ENCODE measurements at regions not wholly inside any gene's neighbourhood (a gene's known extent, or its start where the extent isn't known, plus 50 kb on each side); places are given as distances from the start of the nearest gene placed in this dataset.

GRCh38 chr3:170660139-170660538, 74.3 kb upstream of the SLC7A14 start:
- Histone ChIP-seq H3K9me3 (ENCODE audit: insufficient read depth, low read depth, low read length) (no peaks in the 10 kb centered on the region), H3K79me2 (ENCODE audit: insufficient read depth, low read length) (no peaks in the 10 kb centered on the region), H3K27me3 (ENCODE audit: insufficient read depth, low read length, poor library complexity, severe bottlenecking) (no peaks in the 10 kb centered on the region), H3K4me1 (ENCODE audit: insufficient read depth, low read length, poor library complexity, severe bottlenecking) (peaks cover 7% of the 10 kb centered on the region), H4K20me1 (ENCODE audit: insufficient read depth, low read length, poor library complexity, severe bottlenecking) (no peaks in the 10 kb centered on the region), H3K9ac (ENCODE audit: low read depth, low read length, poor library complexity, severe bottlenecking) (no peak overlapping the region), H3K36me3 (ENCODE audit: insufficient read depth, low read length) (no peaks in the 10 kb centered on the region), H3K4me2 (ENCODE audit: low read depth, low read length, poor library complexity, severe bottlenecking) (peak overlapping the region; percentile 42), H3F3A (ENCODE audit: low read depth) (no peaks in the 10 kb centered on the region), H3K4me3 (ENCODE audit: low read length, poor library complexity, severe bottlenecking) (peak overlapping the region; percentile 20), H3K9me2 (replicated peaks; ENCODE audit: low read depth, low read length) (no peaks in the 10 kb centered on the region), H2AFZ (ENCODE audit: low read length) (no peak overlapping the region)
- TF ChIP-seq EZH2phosphoT487 (IDR thresholded peaks at IDR 0.05; ENCODE audit: borderline replicate concordance): no peak
- TF ChIP-seq CTCF (conservative IDR thresholded peaks at IDR 0.05; ENCODE audit: low read length): no peak

- H3K4me1 ChIP-seq (ENCODE audit: insufficient read depth, low read length, poor library complexity, severe bottlenecking): peaks cover 7% of the 10 kb centered on the region
- H3K9me2 ChIP-seq (replicated peaks; ENCODE audit: low read depth, low read length): no peaks in the 10 kb centered on the region
- no peaks in the 10 kb centered on the region for H3K27me3 ChIP-seq (ENCODE audit: insufficient read depth, low read length, poor library complexity, severe bottlenecking)
- no peaks in the 10 kb centered on the region for H3K79me2 ChIP-seq (ENCODE audit: insufficient read depth, low read length)
- no peak for TF ChIP-seq CTCF (conservative IDR thresholded peaks at IDR 0.05; ENCODE audit: low read length)
- TF ChIP-seq EZH2phosphoT487 (IDR thresholded peaks at IDR 0.05; ENCODE audit: borderline replicate concordance): no peak
- no peak overlapping the region for H3K9ac ChIP-seq (ENCODE audit: low read depth, low read length, poor library complexity, severe bottlenecking)
- no peaks in the 10 kb centered on the region for H4K20me1 ChIP-seq (ENCODE audit: insufficient read depth, low read length, poor library complexity, severe bottlenecking)
- H3K36me3 ChIP-seq (ENCODE audit: insufficient read depth, low read length): no peaks in the 10 kb centered on the region
- H2AFZ ChIP-seq (ENCODE audit: low read length): no peak overlapping the region
- no peaks in the 10 kb centered on the region for H3K9me3 ChIP-seq (ENCODE audit: insufficient read depth, low read depth, low read length)
- H3F3A ChIP-seq (ENCODE audit: low read depth): no peaks in the 10 kb centered on the region
- no peak overlapping the region for H3K4me3 ChIP-seq (ENCODE audit: low read length, poor library complexity, severe bottlenecking)
- H3K4me2 ChIP-seq (ENCODE audit: low read depth, low read length, poor library complexity, severe bottlenecking): no peak overlapping the region
Observed at GRCh38 chr3:170657312-170657711, 71.4 kb upstream of the SLC7A14 start.

- no peaks in the 10 kb centered on the region for H3K9me3 ChIP-seq (ENCODE audit: insufficient read depth, low read depth, low read length)
- H3K36me3 ChIP-seq (ENCODE audit: insufficient read depth, low read length): no peaks in the 10 kb centered on the region
- peaks cover 7% of the 10 kb centered on the region for H3K4me1 ChIP-seq (ENCODE audit: insufficient read depth, low read length, poor library complexity, severe bottlenecking)
- no peaks in the 10 kb centered on the region for H4K20me1 ChIP-seq (ENCODE audit: insufficient read depth, low read length, poor library complexity, severe bottlenecking)
- no peaks in the 10 kb centered on the region for H3K79me2 ChIP-seq (ENCODE audit: insufficient read depth, low read length)
- H3K9ac ChIP-seq (ENCODE audit: low read depth, low read length, poor library complexity, severe bottlenecking): no peak overlapping the region
- no peak overlapping the region for H3K4me3 ChIP-seq (ENCODE audit: low read length, poor library complexity, severe bottlenecking)
- H3F3A ChIP-seq (ENCODE audit: low read depth): no peaks in the 10 kb centered on the region
- H3K27me3 ChIP-seq (ENCODE audit: insufficient read depth, low read length, poor library complexity, severe bottlenecking): no peaks in the 10 kb centered on the region
- no peak overlapping the region for H2AFZ ChIP-seq (ENCODE audit: low read length)
- no peaks in the 10 kb centered on the region for H3K9me2 ChIP-seq (replicated peaks; ENCODE audit: low read depth, low read length)
- H3K4me2 ChIP-seq (ENCODE audit: low read depth, low read length, poor library complexity, severe bottlenecking): no peak overlapping the region
- no peak for TF ChIP-seq EZH2phosphoT487 (IDR thresholded peaks at IDR 0.05; ENCODE audit: borderline replicate concordance)
Observed at GRCh38 chr3:170656284-170656683, 70.4 kb upstream of the SLC7A14 start.

GRCh38 chr3:170653801-170654200, 67.9 kb upstream of the SLC7A14 start:
- Histone ChIP-seq H3K79me2 (ENCODE audit: insufficient read depth, low read length) (no peaks in the 10 kb centered on the region), H3K36me3 (ENCODE audit: insufficient read depth, low read length) (no peaks in the 10 kb centered on the region), H4K20me1 (ENCODE audit: insufficient read depth, low read length, poor library complexity, severe bottlenecking) (no peaks in the 10 kb centered on the region), H3K27me3 (ENCODE audit: insufficient read depth, low read length, poor library complexity, severe bottlenecking) (no peaks in the 10 kb centered on the region), H3K4me2 (ENCODE audit: low read depth, low read length, poor library complexity, severe bottlenecking) (no peak overlapping the region), H3K4me1 (ENCODE audit: insufficient read depth, low read length, poor library complexity, severe bottlenecking) (no peaks in the 10 kb centered on the region), H3K4me3 (ENCODE audit: low read length, poor library complexity, severe bottlenecking) (no peak overlapping the region), H3K9me2 (replicated peaks; ENCODE audit: low read depth, low read length) (no peaks in the 10 kb centered on the region), H3K9ac (ENCODE audit: low read depth, low read length, poor library complexity, severe bottlenecking) (no peak overlapping the region), H3K9me3 (ENCODE audit: insufficient read depth, low read depth, low read length) (no peaks in the 10 kb centered on the region), H3F3A (ENCODE audit: low read depth) (no peaks in the 10 kb centered on the region), H2AFZ (ENCODE audit: low read length) (no peak overlapping the region)
- TF ChIP-seq CTCF (conservative IDR thresholded peaks at IDR 0.05; ENCODE audit: low read length): no peak
- TF ChIP-seq EZH2phosphoT487 (IDR thresholded peaks at IDR 0.05; ENCODE audit: borderline replicate concordance): no peak
